Ishikawa (cell line): ENCODE measurements at regions not wholly inside any gene's neighbourhood (a gene's known extent, or its start where the extent isn't known, plus 50 kb on each side); places are given as distances from the start of the nearest gene placed in this dataset.

ENCODE experiments used
- CEBPB ChIP-seq: IDR thresholded peaks from 2 replicates; pipeline ENCODE4 v1.6.1; 2012
- CREB1 ChIP-seq: IDR thresholded peaks from 2 replicates; pipeline ENCODE4 v1.6.1; 2012; ENCODE audit warnings: low read depth
- EGR1 ChIP-seq: IDR thresholded peaks from 2 replicates; pipeline ENCODE4 v1.6.1; 2012
- EP300 ChIP-seq: IDR thresholded peaks from 2 replicates; pipeline ENCODE4 v1.6.1; 2012; ENCODE audit warnings: borderline replicate concordance
- FOXM1 ChIP-seq: IDR thresholded peaks from 2 replicates; pipeline ENCODE4 v1.6.1; 2012; ENCODE audit warnings: low read depth, borderline replicate concordance
- NFIC ChIP-seq: IDR thresholded peaks from 2 replicates; pipeline ENCODE4 v1.6.1; 2012
- RAD21 ChIP-seq: IDR thresholded peaks from 2 replicates; pipeline ENCODE4 v1.6.1; 2012; ENCODE audit warnings: low read depth
- TAF1 ChIP-seq: IDR thresholded peaks from 2 replicates; pipeline ENCODE4 v1.6.1; 2012; ENCODE audit warnings: low read depth, mild to moderate bottlenecking
- TCF12 ChIP-seq: IDR thresholded peaks from 2 replicates; pipeline ENCODE4 v1.6.1; 2012; ENCODE audit warnings: low read depth
- TEAD4 ChIP-seq: IDR thresholded peaks from 2 replicates; pipeline ENCODE4 v1.6.1; 2012
- YY1 ChIP-seq: IDR thresholded peaks from 2 replicates; pipeline ENCODE4 v1.6.1; 2012; ENCODE audit warnings: low read depth
- ZBTB7A ChIP-seq: IDR thresholded peaks from 2 replicates; pipeline ENCODE4 v1.6.1; 2012; ENCODE audit warnings: low read depth
- TF ChIP-seq, protein P1 (sequence below): IDR thresholded peaks from 2 replicates; pipeline ENCODE4 v1.6.1; 2012
- TF ChIP-seq, protein P2 (sequence below): IDR thresholded peaks from 2 replicates; pipeline ENCODE4 v1.6.1; 2012; ENCODE audit warnings: low read depth, mild to moderate bottlenecking
- TF ChIP-seq, protein P3 (sequence below): IDR thresholded peaks from 2 replicates; pipeline ENCODE4 v1.6.1; 2012

DNA sequence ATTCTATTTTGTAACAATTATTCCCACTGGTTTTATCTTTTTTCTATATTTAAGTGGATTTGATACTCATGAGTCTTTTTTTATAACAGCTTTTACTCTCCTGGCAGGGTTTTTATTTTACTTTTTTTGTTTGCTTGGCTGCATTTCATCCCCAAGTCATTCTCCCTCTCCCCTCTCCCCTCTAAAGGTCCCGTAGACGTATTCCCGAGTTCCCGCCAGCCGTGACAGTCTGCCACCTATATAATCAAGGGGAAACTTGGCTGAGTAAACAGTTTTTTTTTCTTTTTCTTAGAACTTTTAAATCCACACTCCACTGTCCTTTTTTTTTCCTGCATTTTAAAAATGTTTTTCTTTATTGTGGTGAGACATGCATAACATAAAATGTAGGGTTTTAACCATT is 433.1 kb upstream of the HS6ST1 start:
- TF ChIP-seq EP300 (no peak), TEAD4 (no peak), CREB1 (no peak), TCF12 (no peak), NFIC (no peak), RAD21 (no peak), CEBPB (no peak), EGR1 (no peak), TAF1 (no peak), FOXM1 (no peak), YY1 (no peak), ZBTB7A (no peak)
- TF ChIP-seq, protein P1, sequence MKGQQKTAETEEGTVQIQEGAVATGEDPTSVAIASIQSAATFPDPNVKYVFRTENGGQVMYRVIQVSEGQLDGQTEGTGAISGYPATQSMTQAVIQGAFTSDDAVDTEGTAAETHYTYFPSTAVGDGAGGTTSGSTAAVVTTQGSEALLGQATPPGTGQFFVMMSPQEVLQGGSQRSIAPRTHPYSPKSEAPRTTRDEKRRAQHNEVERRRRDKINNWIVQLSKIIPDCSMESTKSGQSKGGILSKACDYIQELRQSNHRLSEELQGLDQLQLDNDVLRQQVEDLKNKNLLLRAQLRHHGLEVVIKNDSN = no peak
- TF ChIP-seq, protein P2, sequence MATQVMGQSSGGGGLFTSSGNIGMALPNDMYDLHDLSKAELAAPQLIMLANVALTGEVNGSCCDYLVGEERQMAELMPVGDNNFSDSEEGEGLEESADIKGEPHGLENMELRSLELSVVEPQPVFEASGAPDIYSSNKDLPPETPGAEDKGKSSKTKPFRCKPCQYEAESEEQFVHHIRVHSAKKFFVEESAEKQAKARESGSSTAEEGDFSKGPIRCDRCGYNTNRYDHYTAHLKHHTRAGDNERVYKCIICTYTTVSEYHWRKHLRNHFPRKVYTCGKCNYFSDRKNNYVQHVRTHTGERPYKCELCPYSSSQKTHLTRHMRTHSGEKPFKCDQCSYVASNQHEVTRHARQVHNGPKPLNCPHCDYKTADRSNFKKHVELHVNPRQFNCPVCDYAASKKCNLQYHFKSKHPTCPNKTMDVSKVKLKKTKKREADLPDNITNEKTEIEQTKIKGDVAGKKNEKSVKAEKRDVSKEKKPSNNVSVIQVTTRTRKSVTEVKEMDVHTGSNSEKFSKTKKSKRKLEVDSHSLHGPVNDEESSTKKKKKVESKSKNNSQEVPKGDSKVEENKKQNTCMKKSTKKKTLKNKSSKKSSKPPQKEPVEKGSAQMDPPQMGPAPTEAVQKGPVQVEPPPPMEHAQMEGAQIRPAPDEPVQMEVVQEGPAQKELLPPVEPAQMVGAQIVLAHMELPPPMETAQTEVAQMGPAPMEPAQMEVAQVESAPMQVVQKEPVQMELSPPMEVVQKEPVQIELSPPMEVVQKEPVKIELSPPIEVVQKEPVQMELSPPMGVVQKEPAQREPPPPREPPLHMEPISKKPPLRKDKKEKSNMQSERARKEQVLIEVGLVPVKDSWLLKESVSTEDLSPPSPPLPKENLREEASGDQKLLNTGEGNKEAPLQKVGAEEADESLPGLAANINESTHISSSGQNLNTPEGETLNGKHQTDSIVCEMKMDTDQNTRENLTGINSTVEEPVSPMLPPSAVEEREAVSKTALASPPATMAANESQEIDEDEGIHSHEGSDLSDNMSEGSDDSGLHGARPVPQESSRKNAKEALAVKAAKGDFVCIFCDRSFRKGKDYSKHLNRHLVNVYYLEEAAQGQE = no peak
- TF ChIP-seq, protein P3, sequence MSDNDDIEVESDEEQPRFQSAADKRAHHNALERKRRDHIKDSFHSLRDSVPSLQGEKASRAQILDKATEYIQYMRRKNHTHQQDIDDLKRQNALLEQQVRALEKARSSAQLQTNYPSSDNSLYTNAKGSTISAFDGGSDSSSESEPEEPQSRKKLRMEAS = no peak

DNA sequence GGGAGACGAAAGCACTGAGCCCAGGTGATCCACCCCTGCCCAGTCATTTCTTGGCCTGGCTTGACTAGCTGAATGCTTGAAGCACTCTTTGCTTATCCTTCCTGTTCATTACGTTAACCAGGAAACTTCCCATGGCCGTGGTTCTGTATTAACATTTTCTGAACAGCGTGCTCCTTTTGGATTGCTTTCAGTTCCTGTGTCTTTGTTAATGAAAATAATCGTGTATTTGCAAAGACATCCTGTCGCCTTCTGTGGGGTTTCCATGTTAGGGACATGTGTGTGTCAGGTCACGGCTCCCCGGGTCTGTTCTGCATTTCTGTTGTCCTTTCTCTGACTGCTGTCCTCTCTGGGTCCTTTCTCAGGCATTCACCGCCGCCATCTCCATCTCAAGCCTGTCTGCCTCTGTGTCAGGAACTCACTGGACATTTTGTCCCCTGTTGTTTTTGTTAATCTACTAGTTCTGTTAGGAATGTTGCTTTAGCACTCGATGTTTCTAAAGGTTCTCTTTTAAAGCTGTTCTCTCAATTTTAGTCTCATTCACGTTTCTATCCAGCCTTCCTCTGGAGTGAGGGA is 434.1 kb upstream of the HS6ST1 start:
- TF ChIP-seq EP300 = no peak
- TF ChIP-seq CEBPB = no peak
- no peak for TF ChIP-seq NFIC
- TF ChIP-seq TAF1 = no peak
- TF ChIP-seq FOXM1 = no peak
- TF ChIP-seq, protein P3 = no peak
- TF ChIP-seq, protein P2 = no peak
- no peak for TF ChIP-seq CREB1
- TF ChIP-seq TEAD4 = no peak

DNA sequence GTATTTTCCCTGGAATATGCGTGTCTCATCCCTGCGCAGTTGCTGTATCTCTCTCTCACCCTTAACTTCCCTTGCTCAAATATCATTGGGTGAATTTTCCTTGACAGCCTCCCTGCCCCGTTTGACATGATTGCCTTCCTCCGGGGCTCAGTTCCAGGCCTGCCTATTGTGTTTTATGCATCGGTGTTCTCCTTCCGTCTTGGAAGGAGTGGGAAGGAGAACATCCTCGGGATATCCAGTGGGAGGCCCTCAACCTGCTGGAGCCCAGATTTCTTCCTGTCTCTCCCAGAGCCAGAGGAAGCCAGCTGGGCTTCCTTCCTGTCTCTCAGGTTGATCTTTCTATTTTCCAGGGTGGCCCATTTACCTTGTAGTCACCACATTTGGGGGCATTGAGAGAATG is 434.7 kb upstream of the HS6ST1 start:
- TF ChIP-seq, protein P2 = no peak
- no peak for TF ChIP-seq TCF12
- TF ChIP-seq CREB1 = no peak
- no peak for TF ChIP-seq ZBTB7A
- no peak for TF ChIP-seq CEBPB
- TF ChIP-seq EP300 = no peak
- no peak for TF ChIP-seq EGR1
- no peak for TF ChIP-seq TAF1
- TF ChIP-seq, protein P3 = no peak
- no peak for TF ChIP-seq TEAD4
- no peak for TF ChIP-seq RAD21
- no peak for TF ChIP-seq YY1
- TF ChIP-seq NFIC = no peak
- no peak for TF ChIP-seq FOXM1
- TF ChIP-seq, protein P1 = no peak

DNA sequence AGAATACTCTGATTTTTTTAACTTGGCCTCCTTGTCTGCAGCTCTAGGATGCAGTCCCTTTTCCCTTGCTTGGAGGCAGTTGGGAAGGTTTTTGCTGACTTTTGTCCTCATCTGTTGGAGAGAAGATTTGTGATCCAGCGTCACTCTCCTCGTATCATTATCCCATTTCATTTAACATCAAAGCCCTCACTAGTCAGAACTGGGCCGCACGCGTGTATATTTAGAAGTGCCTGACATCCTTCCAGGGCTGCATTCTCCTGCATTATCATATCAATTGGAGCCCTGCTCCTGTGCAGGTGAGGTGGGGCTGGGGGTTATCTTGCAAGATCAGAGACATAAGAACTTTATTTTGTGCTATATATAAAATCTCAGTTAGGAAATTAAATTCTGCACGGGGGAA is 435.1 kb upstream of the HS6ST1 start:
- TF ChIP-seq NFIC (no peak), CREB1 (no peak), ZBTB7A (no peak), TEAD4 (no peak), FOXM1 (no peak), RAD21 (no peak), YY1 (no peak), EP300 (no peak), EGR1 (no peak), TCF12 (no peak), TAF1 (no peak), CEBPB (no peak)
- TF ChIP-seq, protein P1 = no peak
- TF ChIP-seq, protein P3 = no peak
- TF ChIP-seq, protein P2 = no peak
